ENCODE measurements at regions not wholly inside any gene's neighbourhood (a gene's known extent, or its start where the extent isn't known, plus 50 kb on each side); places are given as distances from the start of the nearest gene placed in this dataset.

- DNase-seq (ENCODE audit: low read depth), result no peak
- H3K4me3 ChIP-seq (replicated peaks; ENCODE audit: low read depth, low read length), result no peak overlapping the region
- no peak for TF ChIP-seq CTCF (IDR thresholded peaks at IDR 0.05; ENCODE audit: low read length, missing control alignments)
Measured at GRCh38 chr2:128817171-128817570, 498.5 kb upstream of the HS6ST1 start.

- H3K4me3 ChIP-seq (replicated peaks; ENCODE audit: low read depth, low read length), result no peak overlapping the region
- TF ChIP-seq CTCF (IDR thresholded peaks at IDR 0.05; ENCODE audit: low read length, missing control alignments), result no peak
- DNase-seq (ENCODE audit: low read depth), result no peak
Measured at GRCh38 chr2:128817813-128818212, 499.1 kb upstream of the HS6ST1 start.

- DNase-seq (ENCODE audit: low read depth), result no peak
- no peak overlapping the region for H3K4me3 ChIP-seq (replicated peaks; ENCODE audit: low read depth, low read length)
- no peak for TF ChIP-seq CTCF (IDR thresholded peaks at IDR 0.05; ENCODE audit: low read length, missing control alignments)
Measured at GRCh38 chr2:128818248-128818647, 499.6 kb upstream of the HS6ST1 start.

- no peak for TF ChIP-seq CTCF (IDR thresholded peaks at IDR 0.05; ENCODE audit: low read length, missing control alignments)
- H3K4me3 ChIP-seq (replicated peaks; ENCODE audit: low read depth, low read length), result no peak overlapping the region
- DNase-seq (ENCODE audit: low read depth), result no peak
Measured at GRCh38 chr2:128818704-128819491, 500.2 kb upstream of the HS6ST1 start.

- DNase-seq (ENCODE audit: low read depth), result no peak
- H3K4me3 ChIP-seq (replicated peaks; ENCODE audit: low read depth, low read length), result no peak overlapping the region
- TF ChIP-seq CTCF (IDR thresholded peaks at IDR 0.05; ENCODE audit: low read length, missing control alignments), result no peak
Measured at GRCh38 chr2:128820452-128820851, 501.8 kb upstream of the HS6ST1 start.

GRCh38 chr2:128821010-128821409, 502.3 kb upstream of the HS6ST1 start:
- no peak for TF ChIP-seq CTCF (IDR thresholded peaks at IDR 0.05; ENCODE audit: low read length, missing control alignments)
- no peak overlapping the region for H3K4me3 ChIP-seq (replicated peaks; ENCODE audit: low read depth, low read length)
- no peak for DNase-seq (ENCODE audit: low read depth)
